H1 (cell line): ENCODE measurements at regions not wholly inside any gene's neighbourhood (a gene's known extent, or its start where the extent isn't known, plus 50 kb on each side); places are given as distances from the start of the nearest gene placed in this dataset.

Source experiments
- CTCF ChIA-PET: fragments of 300-600 bp; sonication (Branson Sonifier 250); formaldehyde crosslinking; loops from one replicate; lab custom pipeline; 2021; ENCODE audit not compliant: partially characterized antibody; lab: Charles Lee
- POLR2A ChIA-PET: fragments of 300-600 bp; sonication (Branson Sonifier 250); formaldehyde crosslinking; loops from one replicate; lab custom pipeline; 2021; ENCODE audit warnings: inconsistent platforms; ENCODE audit not compliant: partially characterized antibody; lab: Charles Lee
- DNase-seq, 2 experiments: peaks; one replicate each; pipeline versions ENCODE4 v3.0.0 to v3.0.0-alpha.2; 2010 to 2022; ENCODE audit warnings: low spot score in 2 of 2, low read depth in 1 of 2, mixed read lengths in 1 of 2
- FAIRE-seq: peaks from 2 replicates; lab custom pipeline; 2011; peaks lifted over from hg19 to GRCh38; lab: Jason Lieb, UNC
- H2AFZ ChIP-seq: 2 replicates; pipeline ENCODE4 v1.8.1; 2012; ENCODE audit warnings: low read length, inconsistent platforms
- H2AK5ac ChIP-seq: 2 replicates; pipeline ENCODE4 v1.6.1; 2013; ENCODE audit warnings: low read depth, low read length
- H2BK120ac ChIP-seq: replicated peaks from 2 replicates; pipeline ENCODE3; 2013; ENCODE audit warnings: low read depth, low read length, inconsistent platforms
- H2BK12ac ChIP-seq: 2 replicates; pipeline ENCODE4 v1.6.1; 2013; ENCODE audit warnings: low read depth, low read length
- H2BK15ac ChIP-seq: 2 replicates; pipeline ENCODE4 v1.6.1; 2013; ENCODE audit warnings: low read length
- H2BK20ac ChIP-seq: 2 replicates; pipeline ENCODE4 v1.6.1; 2013; ENCODE audit warnings: low read length
- H2BK5ac ChIP-seq: 2 replicates; pipeline ENCODE4 v1.6.1; 2013; ENCODE audit warnings: low read depth, low read length
- H3K14ac ChIP-seq: 2 replicates; pipeline ENCODE4 v1.6.1; 2013; ENCODE audit warnings: inconsistent platforms; ENCODE audit not compliant: insufficient read length
- H3K18ac ChIP-seq: 2 replicates; pipeline ENCODE4 v1.6.1; 2013; ENCODE audit warnings: low read length; ENCODE audit errors: extremely low read depth
- H3K23ac ChIP-seq: 2 replicates; pipeline ENCODE4 v1.6.1; 2013; ENCODE audit warnings: inconsistent platforms; ENCODE audit not compliant: insufficient read length
- H3K23me2 ChIP-seq: 2 replicates; pipeline ENCODE4 v1.6.1; 2013; ENCODE audit warnings: low read depth, low read length
- H3K27ac ChIP-seq: 2 replicates; pipeline ENCODE4 v1.6.1; 2011; ENCODE audit warnings: low read depth, low read length, inconsistent platforms
- H3K27me3 ChIP-seq, 4 experiments: replicated peaks in 1 of 4; 1 replicate in 1 of 4; 2 replicates in 3 of 4; pipeline versions ENCODE4 v1.6.1 to v1.8.1; 2011 to 2013; ENCODE audit warnings: low read length in 3 of 4, mild to moderate bottlenecking in 3 of 4, inconsistent platforms in 2 of 4, mixed read lengths in 2 of 4, moderate library complexity in 1 of 4; ENCODE audit not compliant: control insufficient read depth in 3 of 4, insufficient read depth in 3 of 4; ENCODE audit errors: extremely low read depth in 1 of 4
- H3K36me3 ChIP-seq, 4 experiments: 2 replicates each; pipeline versions ENCODE4 v1.6.1 to v1.8.1; 2011 to 2013; ENCODE audit warnings: mild to moderate bottlenecking in 4 of 4, low read length in 3 of 4, moderate library complexity in 2 of 4, control low read depth in 1 of 4, inconsistent platforms in 1 of 4; ENCODE audit not compliant: insufficient read depth in 4 of 4, control insufficient read depth in 2 of 4
- H3K4ac ChIP-seq: replicated peaks from 2 replicates; pipeline ENCODE3; 2013; ENCODE audit warnings: low read length, low read depth, mixed read lengths, inconsistent platforms; ENCODE audit not compliant: insufficient read length
- H3K4me1 ChIP-seq, 4 experiments: replicated peaks in 1 of 4; 1 replicate in 1 of 4; 2 replicates in 3 of 4; pipeline versions ENCODE4 v1.6.1 to v1.8.1; 2011 to 2013; ENCODE audit warnings: low read length in 3 of 4, inconsistent platforms in 2 of 4, mixed read lengths in 1 of 4; ENCODE audit not compliant: insufficient read depth in 4 of 4, control insufficient read depth in 3 of 4
- H3K4me2 ChIP-seq, 2 experiments: 2 replicates each; pipeline versions ENCODE4 v1.6.1 to v1.8.1; 2011 to 2013; ENCODE audit warnings: low read depth in 2 of 2, low read length in 2 of 2, control low read depth in 1 of 2, inconsistent platforms in 1 of 2, mild to moderate bottlenecking in 1 of 2; ENCODE audit not compliant: insufficient read depth in 1 of 2
- H3K4me3 ChIP-seq, 4 experiments: fragments of 200-600, 300-600 bp in 1 of 4; sonication (generic), shearing (Covaris generic), sonication (Bioruptor Twin) in 1 of 4; 2 replicates each; pipeline versions ENCODE4 v1.5.1 to v1.8.1; 2011 to 2016; ENCODE audit warnings: low read length in 4 of 4, low read depth in 3 of 4, control low read depth in 2 of 4, inconsistent platforms in 2 of 4, mild to moderate bottlenecking in 2 of 4, mixed read lengths in 1 of 4, moderate library complexity in 1 of 4; ENCODE audit not compliant: insufficient read depth in 2 of 4; ENCODE audit errors: extremely low read depth in 1 of 4
- H3K56ac ChIP-seq: replicated peaks from 2 replicates; pipeline ENCODE3; 2013; ENCODE audit warnings: low read depth, mild to moderate bottlenecking, mixed read lengths, low read length, inconsistent platforms; ENCODE audit not compliant: insufficient read length
- H3K79me1 ChIP-seq: 2 replicates; pipeline ENCODE4 v1.6.1; 2013; ENCODE audit warnings: low read depth, low read length, control low read depth
- H3K79me2 ChIP-seq, 2 experiments: 2 replicates each; pipeline versions ENCODE4 v1.6.1 to v1.8.1; 2012 to 2013; ENCODE audit warnings: low read length in 2 of 2, mild to moderate bottlenecking in 2 of 2, inconsistent platforms in 1 of 2; ENCODE audit not compliant: insufficient read depth in 2 of 2, control insufficient read depth in 1 of 2
- H3K9ac ChIP-seq, 4 experiments: replicated peaks in 1 of 4; 1 replicate in 1 of 4; 2 replicates in 3 of 4; pipeline versions ENCODE4 v1.6.1 to v1.8.1; 2011 to 2013; ENCODE audit warnings: low read depth in 3 of 4, low read length in 3 of 4, control low read depth in 2 of 4, mild to moderate bottlenecking in 2 of 4, moderate library complexity in 2 of 4, inconsistent platforms in 1 of 4; ENCODE audit errors: extremely low read depth in 1 of 4
- H3K9me3 ChIP-seq, 2 experiments: 2 replicates each; pipeline versions ENCODE4 v1.6.1 to v1.8.1; 2012 to 2013; ENCODE audit warnings: mild to moderate bottlenecking in 2 of 2, moderate library complexity in 2 of 2, control low read depth in 1 of 2, inconsistent platforms in 1 of 2, low read depth in 1 of 2, low read length in 1 of 2, mixed read lengths in 1 of 2; ENCODE audit not compliant: insufficient read depth in 2 of 2
- H4K20me1 ChIP-seq, 2 experiments: replicated peaks in 1 of 2; 2 replicates each; pipeline versions ENCODE3 to v1.8.1; 2011 to 2013; ENCODE audit warnings: inconsistent platforms in 2 of 2, low read length in 2 of 2, mild to moderate bottlenecking in 1 of 2; ENCODE audit not compliant: insufficient read depth in 2 of 2, control insufficient read depth in 1 of 2
- H4K5ac ChIP-seq: 2 replicates; pipeline ENCODE4 v1.6.1; 2013; ENCODE audit warnings: low read length, low read depth, mixed read lengths, inconsistent platforms; ENCODE audit not compliant: insufficient read length
- H4K8ac ChIP-seq: 2 replicates; pipeline ENCODE4 v1.8.0; 2013; ENCODE audit warnings: mild to moderate bottlenecking, moderate library complexity, low read length, inconsistent platforms; ENCODE audit not compliant: insufficient read depth; ENCODE audit errors: extremely low read depth
- H4K91ac ChIP-seq: replicated peaks from 2 replicates; pipeline ENCODE3; 2013; ENCODE audit warnings: low read length, mixed read lengths, inconsistent platforms; ENCODE audit not compliant: insufficient read length
- JUND ChIP-seq: IDR thresholded peaks from 2 replicates; pipeline ENCODE4 v1.6.1; 2011; ENCODE audit warnings: mild to moderate bottlenecking, improper control_type of control experiment, low read length
- KDM5A ChIP-seq: fragments of 200-600 bp; IDR thresholded peaks from 2 replicates; pipeline ENCODE4 v1.7.1; 2012; ENCODE audit warnings: mild to moderate bottlenecking, low read length, inconsistent platforms, mixed read lengths
- RXRA ChIP-seq: IDR thresholded peaks from 2 replicates; pipeline ENCODE4 v1.6.1; 2011; ENCODE audit warnings: low read depth, mild to moderate bottlenecking, low read length, moderate library complexity; ENCODE audit not compliant: insufficient read depth
- SUZ12 ChIP-seq: fragments of 200-600 bp; sonication (generic); IDR thresholded peaks from 2 replicates; pipeline ENCODE4 v1.6.1; 2012; ENCODE audit warnings: mild to moderate bottlenecking, inconsistent platforms, low read length, moderate library complexity, mixed read lengths
- TCF12 ChIP-seq: IDR thresholded peaks from 2 replicates; pipeline ENCODE4 v1.6.1; 2011; ENCODE audit warnings: low read depth, mild to moderate bottlenecking, low read length
- ZNF274 ChIP-seq: IDR thresholded peaks from 2 replicates; pipeline ENCODE4 v1.7.0; 2012; ENCODE audit warnings: low read length, borderline replicate concordance; ENCODE audit errors: extremely low read depth
- WGBS, 2 experiments: shearing (Covaris generic) in 1 of 2; methylation state at CpG; one replicate each; pipeline versions ENCODE4 v1.1.6 to v1.1.7; 2013 to 2015; ENCODE audit warnings: low lambda C conversion rate in 2 of 2, mixed read lengths in 2 of 2, inconsistent platforms in 1 of 2, low coverage in 1 of 2, missing lambda C conversion rate in 1 of 2; ENCODE audit not compliant: insufficient replicate concordance in 2 of 2, insufficient coverage in 1 of 2, insufficient read length in 1 of 2; ENCODE audit errors: extremely low coverage in 1 of 2, missing lambda C conversion rate in 1 of 2; 5-methylcytosine and 5-hydroxymethylcytosine counted together
- TF ChIP-seq, protein P1 (sequence below): IDR thresholded peaks from 2 replicates; pipeline ENCODE4 v1.6.1; 2012; ENCODE audit warnings: inconsistent platforms
- TF ChIP-seq, protein P2 (sequence below), 3 experiments: IDR thresholded peaks; 1 replicate in 2 of 3; 2 replicates in 1 of 3; pipeline versions ENCODE4 v1.5.1 to v1.6.1; 2011; ENCODE audit warnings: low read length in 3 of 3, mild to moderate bottlenecking in 3 of 3, inconsistent platforms in 2 of 3, low read depth in 1 of 3, moderate library complexity in 1 of 3; ENCODE audit not compliant: insufficient read depth in 1 of 3; ENCODE audit errors: control extremely low read depth in 1 of 3

- no peak overlapping the region for H4K91ac ChIP-seq
- no peak for DNase-seq
- no peak overlapping the region for H3K9ac ChIP-seq
- no peak overlapping the region for H2BK5ac ChIP-seq
- no peaks in the 10 kb centered on the region for H4K20me1 ChIP-seq
- H3K9me3 ChIP-seq, result no peaks in the 10 kb centered on the region
- ChIA-PET CTCF (interaction anchor here (1.0 to 1.5 kb wide), 3 partner anchors 8 to 353 kb away, joined by 3 read pairs; no protein-coding TSS in a partner anchor), POLR2A (no interaction called here)
- no peak overlapping the region for H2AFZ ChIP-seq
- H2BK120ac ChIP-seq, result no peak overlapping the region
- no peaks in the 10 kb centered on the region for H3K36me3 ChIP-seq
- no peak overlapping the region for H4K5ac ChIP-seq
- H2BK12ac ChIP-seq, result no peak overlapping the region
- H3K27ac ChIP-seq, result no peak overlapping the region
- H3K56ac ChIP-seq, result no peak overlapping the region
- H4K8ac ChIP-seq, result no peak overlapping the region
- no peaks in the 10 kb centered on the region; a peak in 2 of 7 replicates for H3K4me1 ChIP-seq
- H3K23ac ChIP-seq, result no peak overlapping the region
- H3K14ac ChIP-seq, result no peak overlapping the region
- no peak overlapping the region for H2BK20ac ChIP-seq
- TF ChIP-seq, protein P1, sequence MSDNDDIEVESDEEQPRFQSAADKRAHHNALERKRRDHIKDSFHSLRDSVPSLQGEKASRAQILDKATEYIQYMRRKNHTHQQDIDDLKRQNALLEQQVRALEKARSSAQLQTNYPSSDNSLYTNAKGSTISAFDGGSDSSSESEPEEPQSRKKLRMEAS, result no peak
- TF ChIP-seq RXRA (no peak), ZNF274 (no peak), SUZ12 (no peak), JUND (no peak), KDM5A (no peak), TCF12 (no peak)
- TF ChIP-seq, protein P2, sequence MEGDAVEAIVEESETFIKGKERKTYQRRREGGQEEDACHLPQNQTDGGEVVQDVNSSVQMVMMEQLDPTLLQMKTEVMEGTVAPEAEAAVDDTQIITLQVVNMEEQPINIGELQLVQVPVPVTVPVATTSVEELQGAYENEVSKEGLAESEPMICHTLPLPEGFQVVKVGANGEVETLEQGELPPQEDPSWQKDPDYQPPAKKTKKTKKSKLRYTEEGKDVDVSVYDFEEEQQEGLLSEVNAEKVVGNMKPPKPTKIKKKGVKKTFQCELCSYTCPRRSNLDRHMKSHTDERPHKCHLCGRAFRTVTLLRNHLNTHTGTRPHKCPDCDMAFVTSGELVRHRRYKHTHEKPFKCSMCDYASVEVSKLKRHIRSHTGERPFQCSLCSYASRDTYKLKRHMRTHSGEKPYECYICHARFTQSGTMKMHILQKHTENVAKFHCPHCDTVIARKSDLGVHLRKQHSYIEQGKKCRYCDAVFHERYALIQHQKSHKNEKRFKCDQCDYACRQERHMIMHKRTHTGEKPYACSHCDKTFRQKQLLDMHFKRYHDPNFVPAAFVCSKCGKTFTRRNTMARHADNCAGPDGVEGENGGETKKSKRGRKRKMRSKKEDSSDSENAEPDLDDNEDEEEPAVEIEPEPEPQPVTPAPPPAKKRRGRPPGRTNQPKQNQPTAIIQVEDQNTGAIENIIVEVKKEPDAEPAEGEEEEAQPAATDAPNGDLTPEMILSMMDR (IDR thresholded peaks at IDR 0.05; ENCODE audit: control extremely low read depth in 1 of 3, insufficient read depth in 1 of 3, low read depth in 1 of 3, low read length in 3 of 3), result no peak
- 86% methylated on average over 7 of the region's 7 CpGs; no CpG with 5 or more reads in 1 of the 2 experiments for WGBS, 2 experiments
- no peaks in the 10 kb centered on the region for H3K27me3 ChIP-seq
- no peaks in the 10 kb centered on the region for H3K79me2 ChIP-seq
- H3K79me1 ChIP-seq, result no peaks in the 10 kb centered on the region
- H3K4me3 ChIP-seq, result no peak overlapping the region
- no peak for FAIRE-seq
- H3K23me2 ChIP-seq, result no peaks in the 10 kb centered on the region
- H3K4me2 ChIP-seq, result no peak overlapping the region
- no peak overlapping the region for H3K4ac ChIP-seq
- no peak overlapping the region for H3K18ac ChIP-seq
- no peak overlapping the region for H2AK5ac ChIP-seq
- no peak overlapping the region for H2BK15ac ChIP-seq
Observed at GRCh38 chr10:78849115-78849514, 219.7 kb upstream of the ZMIZ1 start.
